HEK293 (cell line): ENCODE measurements at regions not wholly inside any gene's neighbourhood (a gene's known extent, or its start where the extent isn't known, plus 50 kb on each side); places are given as distances from the start of the nearest gene placed in this dataset.

Experiments used
- CTCF ChIP-seq: fragments of 450-650 bp; formaldehyde crosslinking; IDR thresholded peaks from 2 replicates; pipeline ENCODE4 v1.5.1; 2016; ENCODE audit warnings: missing biosample characterization, missing genetic modification characterization
- HOXD13 ChIP-seq: sonication (generic); formaldehyde crosslinking; IDR thresholded peaks from 2 replicates; pipeline ENCODE4 v1.8.0; 2022; ENCODE audit warnings: missing genetic modification reagents, borderline replicate concordance

- TF ChIP-seq CTCF (tag by site-specific recombination) = no peak
- TF ChIP-seq HOXD13 (CRISPR knock-in tag) = no peak
Observed at GRCh38 chr6:144876689-144877088, 591.6 kb downstream of the UTRN start.
